Lower leg skin (tissue), 3 donors: ENCODE measurements at regions not wholly inside any gene's neighbourhood (a gene's known extent, or its start where the extent isn't known, plus 50 kb on each side); places are given as distances from the start of the nearest gene placed in this dataset.

ENCODE experiments used
- POLR2A ChIP-seq, 2 donors: fragments of 450-650 bp; IDR thresholded peaks; one replicate each; pipeline ENCODE4 v1.6.1; 2016 to 2017; ENCODE audit warnings: antibody characterized with exemption in 2 of 2, mild to moderate bottlenecking in 1 of 2, moderate library complexity in 1 of 2
- TF ChIP-seq, protein P1 (sequence below), 3 donors: fragments of 450-650 bp; IDR thresholded peaks; one replicate each; pipeline ENCODE4 v1.5.1; 2016; ENCODE audit warnings: antibody characterized with exemption in 3 of 3, mild to moderate bottlenecking in 3 of 3, moderate library complexity in 2 of 3

DNA sequence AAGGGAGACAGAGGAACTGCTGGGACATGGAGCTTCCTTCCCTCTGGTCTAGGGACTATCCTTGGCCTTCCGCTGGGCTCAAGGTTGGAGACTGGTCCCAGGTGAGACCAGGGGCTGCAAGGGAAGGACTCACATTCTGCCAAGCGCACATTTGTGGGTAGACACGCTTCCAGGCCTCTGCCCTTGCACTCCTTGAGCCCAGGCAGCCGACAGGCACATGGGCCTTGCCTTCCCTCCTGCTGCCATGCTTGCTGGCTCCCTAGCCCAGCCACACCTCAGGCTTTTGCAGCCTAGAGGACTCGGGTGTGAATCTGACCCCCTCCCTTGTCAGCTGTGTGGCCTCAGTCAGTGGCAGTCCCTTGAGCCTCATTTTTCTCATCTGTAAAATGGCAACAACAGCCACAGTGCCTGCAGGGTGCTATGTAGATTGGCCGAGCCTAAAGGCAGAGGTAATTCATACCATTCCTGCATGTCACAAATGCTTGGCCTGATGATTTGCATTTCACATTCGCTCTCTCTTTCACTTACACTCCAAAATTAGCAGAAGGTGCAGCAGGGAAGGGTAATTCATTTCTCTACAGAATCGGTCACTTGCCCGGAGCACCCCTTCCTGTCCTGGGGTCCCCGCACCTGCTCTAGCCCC, 57.6 kb upstream of the NECTIN1 start:
- TF ChIP-seq, protein P1, sequence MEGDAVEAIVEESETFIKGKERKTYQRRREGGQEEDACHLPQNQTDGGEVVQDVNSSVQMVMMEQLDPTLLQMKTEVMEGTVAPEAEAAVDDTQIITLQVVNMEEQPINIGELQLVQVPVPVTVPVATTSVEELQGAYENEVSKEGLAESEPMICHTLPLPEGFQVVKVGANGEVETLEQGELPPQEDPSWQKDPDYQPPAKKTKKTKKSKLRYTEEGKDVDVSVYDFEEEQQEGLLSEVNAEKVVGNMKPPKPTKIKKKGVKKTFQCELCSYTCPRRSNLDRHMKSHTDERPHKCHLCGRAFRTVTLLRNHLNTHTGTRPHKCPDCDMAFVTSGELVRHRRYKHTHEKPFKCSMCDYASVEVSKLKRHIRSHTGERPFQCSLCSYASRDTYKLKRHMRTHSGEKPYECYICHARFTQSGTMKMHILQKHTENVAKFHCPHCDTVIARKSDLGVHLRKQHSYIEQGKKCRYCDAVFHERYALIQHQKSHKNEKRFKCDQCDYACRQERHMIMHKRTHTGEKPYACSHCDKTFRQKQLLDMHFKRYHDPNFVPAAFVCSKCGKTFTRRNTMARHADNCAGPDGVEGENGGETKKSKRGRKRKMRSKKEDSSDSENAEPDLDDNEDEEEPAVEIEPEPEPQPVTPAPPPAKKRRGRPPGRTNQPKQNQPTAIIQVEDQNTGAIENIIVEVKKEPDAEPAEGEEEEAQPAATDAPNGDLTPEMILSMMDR (IDR thresholded peaks at IDR 0.05) = no peak
- TF ChIP-seq POLR2A (IDR thresholded peaks at IDR 0.05) = no peak
